ENCODE measurements at regions not wholly inside any gene's neighbourhood (a gene's known extent, or its start where the extent isn't known, plus 50 kb on each side); places are given as distances from the start of the nearest gene placed in this dataset.
"Not testable (repeated sequence)": the region's sequence is repeated elsewhere in the genome, so short reads cannot be mapped to it uniquely, and the experiment has no call there.

DNA sequence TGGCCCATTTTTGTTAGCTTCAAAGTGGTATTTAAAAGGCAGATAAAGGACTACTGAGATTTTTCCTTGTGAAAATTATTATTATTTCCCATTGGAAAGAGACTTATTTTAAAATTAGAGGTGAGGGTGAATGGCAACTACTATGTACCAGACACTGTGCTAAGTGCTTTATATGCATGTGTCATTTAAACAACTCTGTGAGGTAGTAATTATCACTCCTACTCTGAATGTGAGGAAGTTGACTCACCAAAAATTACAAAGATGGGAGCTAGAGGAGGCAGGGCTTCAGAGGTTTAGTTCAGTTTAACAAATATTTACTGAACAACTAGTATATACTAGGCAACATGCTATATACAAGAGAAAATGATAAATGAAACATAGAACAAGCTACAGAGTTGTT lies 78.2 kb downstream of the MSL3 start:
- DNase-seq = no peak

DNA sequence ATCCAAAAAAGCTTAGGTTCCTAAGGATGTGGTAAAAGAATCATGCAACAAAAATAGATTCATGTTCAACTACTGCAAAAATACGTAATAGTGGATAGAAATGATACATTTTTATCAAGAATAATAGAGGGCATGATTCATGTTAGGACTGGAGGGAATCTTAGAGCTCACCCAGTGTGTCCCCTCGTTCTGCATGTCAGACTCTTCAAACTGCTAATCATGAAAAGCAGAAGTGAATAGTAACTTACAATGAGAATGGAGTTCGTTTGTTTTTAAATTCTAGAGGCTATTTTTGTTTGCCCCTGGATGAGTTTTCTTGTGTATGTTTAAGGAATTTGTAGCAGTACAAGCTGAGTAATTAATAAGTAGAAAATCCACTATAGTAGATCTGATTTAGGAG lies 79.4 kb downstream of the MSL3 start:
- no peak for DNase-seq

DNA sequence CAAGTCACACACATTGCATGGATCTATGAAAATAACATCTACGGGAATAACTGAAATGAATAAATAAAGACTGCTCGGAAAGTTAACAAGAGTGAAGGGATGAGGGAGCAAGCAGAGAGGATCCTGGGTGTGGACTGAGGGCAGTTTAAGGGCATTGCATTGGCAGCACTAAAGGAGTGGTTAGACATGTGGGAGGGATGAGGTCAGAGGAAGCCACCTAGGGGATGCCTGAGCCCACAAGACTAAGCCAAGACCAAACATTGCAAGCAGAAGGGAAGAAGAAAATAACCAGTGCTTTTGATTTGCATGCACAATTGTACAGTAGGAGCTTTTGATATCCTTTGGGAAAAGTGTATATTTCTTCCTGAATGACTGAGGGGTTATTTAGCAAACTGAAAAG lies 106.1 kb downstream of the MSL3 start:
- no peak for DNase-seq

GRCh38 chrX:11867610-11868345 lies 109.7 kb downstream of the MSL3 start:
- DNase-seq = no peak

GRCh38 chrX:11870789-11871188 lies 112.8 kb downstream of the MSL3 start:
- DNase-seq = no peak

- DNase-seq = no peak
Observed at GRCh38 chrX:11881485-11882170, 123.6 kb downstream of the MSL3 start.

- no peak for DNase-seq
Observed at GRCh38 chrX:11886745-11887144, 128.7 kb downstream of the MSL3 start.

DNA sequence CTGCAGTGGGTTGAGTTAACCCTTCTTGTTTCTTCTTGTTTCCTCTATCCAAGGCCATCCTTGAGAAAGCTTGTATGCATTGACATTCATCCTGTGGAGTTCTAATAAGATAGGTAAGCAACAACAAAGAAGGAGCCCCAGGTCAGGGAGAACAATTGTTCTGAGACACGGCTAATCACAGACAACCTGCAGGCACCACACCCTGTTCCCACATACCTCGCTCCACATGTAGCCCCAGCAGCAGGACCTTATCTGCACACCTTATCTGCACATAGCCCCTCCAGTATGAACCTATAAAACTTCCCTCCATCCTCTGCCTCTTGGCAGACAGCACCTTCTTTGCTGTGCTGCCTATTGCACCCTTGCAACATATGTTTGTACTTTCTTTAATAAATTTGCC lies 129.1 kb downstream of the MSL3 start:
- no peak for DNase-seq

DNA sequence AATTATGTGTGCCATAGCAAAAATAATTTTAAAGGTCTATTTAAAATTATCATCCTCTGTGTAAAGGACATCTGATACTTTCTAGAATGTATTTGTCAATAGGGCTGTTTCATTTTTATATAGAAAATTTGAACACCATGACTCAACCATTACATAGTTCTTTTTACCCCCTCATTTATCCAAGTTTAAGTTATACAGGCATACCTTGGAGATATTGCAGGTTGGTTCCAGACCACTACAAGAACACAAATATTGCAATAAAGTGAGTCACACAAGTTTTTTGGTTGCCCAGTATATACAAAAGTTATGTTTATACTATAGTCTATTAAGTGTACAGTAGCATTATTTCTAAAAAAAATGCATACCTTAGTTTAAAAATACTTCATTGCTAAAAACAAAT lies 130.4 kb downstream of the MSL3 start:
- no peak for DNase-seq

GRCh38 chrX:11889791-11890190 lies 131.8 kb downstream of the MSL3 start:
- DNase-seq = no peak

DNA sequence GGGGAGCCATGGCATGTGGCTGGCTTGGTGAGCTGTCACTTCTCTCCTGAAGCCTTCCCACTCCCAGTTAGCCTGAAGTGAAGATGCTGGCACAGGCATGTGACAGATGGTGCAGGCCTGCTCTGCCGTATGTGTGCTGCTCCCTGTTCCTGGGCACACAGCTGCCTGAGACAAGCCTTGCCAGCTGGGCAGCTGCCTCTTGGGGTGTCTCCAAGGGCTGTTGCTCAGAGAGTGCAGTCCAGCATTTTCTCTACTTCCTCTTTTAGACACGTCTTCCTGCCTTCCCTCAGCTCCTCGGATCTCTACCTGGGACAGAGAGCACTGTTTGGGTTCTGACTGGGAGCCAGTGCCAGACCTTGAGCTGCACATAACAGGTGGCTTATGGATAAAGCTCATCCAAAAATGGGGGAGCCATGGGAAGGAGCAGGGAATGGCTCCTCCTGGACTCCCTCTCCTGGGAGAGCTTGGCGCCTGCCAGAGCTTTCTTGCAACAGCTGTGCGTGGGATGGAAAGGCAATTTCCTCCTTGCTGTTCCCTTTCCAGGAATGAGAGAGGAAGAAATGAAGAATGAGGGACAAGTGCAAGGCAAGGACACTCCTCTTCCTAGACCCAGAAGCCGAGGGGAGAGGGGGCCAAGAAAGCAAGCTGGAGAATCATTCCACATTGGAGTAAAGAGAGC lies 132.9 kb downstream of the MSL3 start:
- DNase-seq = no peak

- no peak for DNase-seq
Observed at GRCh38 chrX:11893933-11894710, 136.1 kb downstream of the MSL3 start.

DNA sequence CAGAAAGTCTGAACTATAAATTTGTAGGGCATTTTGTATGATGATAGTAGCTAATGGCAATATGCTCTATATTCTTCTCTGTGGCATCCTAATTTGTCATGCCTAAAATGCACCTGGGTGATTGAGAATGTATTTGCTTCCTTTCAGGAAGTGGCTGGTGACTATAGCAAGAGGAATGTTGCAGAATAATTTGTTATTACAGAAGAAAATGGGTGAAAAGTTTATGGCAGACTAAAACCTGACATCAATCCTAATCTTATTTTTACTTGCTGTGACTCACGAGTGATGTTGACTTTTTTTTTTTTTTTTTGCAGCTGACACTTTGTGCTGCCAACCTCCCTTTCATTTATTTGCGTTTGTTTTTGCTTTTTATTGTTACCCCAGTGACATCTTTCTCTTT lies 141.1 kb downstream of the MSL3 start:
- DNase-seq = no peak

DNA sequence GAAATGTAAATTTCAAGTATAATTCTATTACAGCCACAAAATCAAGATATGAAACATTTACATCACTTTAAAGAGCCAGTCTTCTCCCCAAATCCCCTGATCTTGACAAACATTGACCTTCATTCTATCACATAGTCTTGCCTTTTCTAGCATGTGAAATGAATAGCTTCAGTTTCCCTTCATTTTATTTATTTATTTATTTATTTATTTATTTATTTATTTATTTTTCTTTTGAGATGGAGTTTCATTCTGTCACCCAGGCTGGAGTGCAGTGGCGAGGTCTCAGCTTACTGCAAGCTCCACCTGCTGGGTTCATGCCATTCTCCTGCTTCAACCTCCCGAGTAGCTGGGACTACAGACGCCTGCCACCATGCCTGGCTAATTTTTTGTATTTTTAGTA lies 147.9 kb downstream of the MSL3 start:
- DNase-seq = not testable (repeated sequence)

DNA sequence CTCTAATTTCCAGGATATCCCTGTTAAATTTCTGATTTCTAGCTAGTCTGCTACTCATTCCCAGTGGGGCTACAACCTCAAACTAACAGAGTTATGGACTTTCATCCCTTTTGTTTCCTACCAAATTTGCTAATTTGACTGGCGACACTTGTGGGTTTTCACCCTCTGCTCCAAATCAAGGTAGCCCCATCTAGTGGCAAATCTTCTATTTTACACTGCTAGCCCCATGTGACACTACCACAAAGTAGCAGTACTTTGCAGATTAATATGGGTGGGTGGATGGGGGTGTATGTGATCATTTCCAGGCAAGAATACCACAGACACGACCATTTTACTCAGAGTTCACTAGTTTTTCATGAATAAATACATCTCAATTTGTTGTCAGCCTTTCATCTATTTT lies 150.3 kb downstream of the MSL3 start:
- peak; percentile 3 to 16 for DNase-seq

GRCh38 chrX:11913001-11913400 lies 155.0 kb downstream of the MSL3 start:
- DNase-seq = no peak

DNA sequence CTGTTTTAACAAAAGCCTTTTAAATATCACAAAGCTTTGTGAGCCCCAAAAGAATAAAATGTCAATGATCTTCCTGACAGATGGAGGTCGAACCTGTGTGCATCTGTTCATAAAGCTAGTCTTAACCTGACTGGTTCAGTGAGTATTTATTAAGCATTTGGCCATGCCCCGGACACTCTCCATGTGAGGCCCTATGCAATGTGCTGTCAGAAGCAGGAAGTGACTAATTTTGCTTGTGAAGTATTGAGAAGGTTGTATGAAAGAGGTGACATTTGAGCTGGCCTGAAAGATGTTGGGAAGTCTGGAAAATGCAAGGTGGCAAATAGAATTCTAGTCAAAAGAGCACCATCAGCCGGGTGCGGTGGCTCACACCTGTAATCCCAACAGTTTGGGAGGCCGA lies 171.4 kb downstream of the MSL3 start:
- no peak for DNase-seq

DNA sequence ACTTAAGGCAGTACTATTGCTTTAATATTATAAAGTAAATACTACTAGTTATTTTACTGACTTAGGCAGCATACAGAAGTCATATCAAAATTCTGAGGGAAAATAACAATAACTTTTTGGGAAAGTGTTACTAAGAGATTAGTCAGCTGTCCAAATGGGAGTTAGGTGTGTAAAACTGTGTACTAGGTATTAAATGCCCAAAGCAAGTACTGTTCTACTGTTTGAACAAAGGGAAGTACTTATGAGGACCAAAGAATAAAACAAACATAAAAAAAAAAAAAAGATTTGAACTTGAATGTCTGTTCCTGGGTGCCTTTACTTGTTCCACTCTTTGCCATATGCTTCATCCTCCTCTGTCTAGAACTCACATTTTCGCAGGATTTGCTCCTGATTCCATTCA lies 174.4 kb downstream of the MSL3 start:
- no peak for DNase-seq

GRCh38 chrX:11934089-11934488 lies 176.1 kb downstream of the MSL3 start:
- no peak for DNase-seq

DNA sequence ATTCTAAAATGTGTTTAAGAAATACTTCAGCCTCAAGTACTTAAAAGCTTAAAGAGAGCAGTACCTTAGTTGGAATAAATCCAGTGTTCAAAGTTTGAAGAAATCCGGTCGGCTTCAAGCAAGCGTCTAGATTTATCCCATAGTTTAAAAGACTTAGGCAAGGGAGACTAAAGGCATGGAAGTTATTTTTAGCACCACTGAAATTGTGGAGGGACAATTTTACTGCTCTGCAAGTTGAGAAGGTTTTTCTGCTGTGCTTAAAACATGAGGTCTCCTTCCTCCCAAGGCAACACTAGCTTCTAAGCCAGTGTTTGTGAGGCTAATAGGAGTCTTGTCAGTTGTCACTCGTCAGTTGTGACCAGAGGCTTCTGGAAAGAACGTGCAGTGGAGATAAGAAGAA lies 183.5 kb downstream of the MSL3 start:
- DNase-seq = no peak

DNA sequence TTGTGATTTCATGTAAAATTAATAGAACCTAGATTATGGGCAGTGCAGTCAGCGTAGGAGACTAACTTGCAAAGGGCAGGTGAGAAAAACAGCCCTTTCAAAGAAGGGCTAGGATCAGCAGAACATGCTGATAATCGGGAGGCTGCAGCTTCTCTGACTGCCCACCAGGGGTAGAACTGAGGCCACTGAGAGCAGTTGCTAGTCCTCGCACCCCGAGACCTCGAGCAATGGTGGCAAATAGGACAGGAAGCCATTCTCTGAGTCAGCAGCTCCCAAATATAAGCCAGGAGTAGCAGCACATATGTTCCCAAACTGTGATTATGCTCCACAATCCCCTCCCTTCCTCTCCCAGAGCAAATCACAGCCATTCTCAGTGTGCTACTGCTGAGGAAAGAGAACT lies 186.5 kb downstream of the MSL3 start:
- no peak for DNase-seq

DNA sequence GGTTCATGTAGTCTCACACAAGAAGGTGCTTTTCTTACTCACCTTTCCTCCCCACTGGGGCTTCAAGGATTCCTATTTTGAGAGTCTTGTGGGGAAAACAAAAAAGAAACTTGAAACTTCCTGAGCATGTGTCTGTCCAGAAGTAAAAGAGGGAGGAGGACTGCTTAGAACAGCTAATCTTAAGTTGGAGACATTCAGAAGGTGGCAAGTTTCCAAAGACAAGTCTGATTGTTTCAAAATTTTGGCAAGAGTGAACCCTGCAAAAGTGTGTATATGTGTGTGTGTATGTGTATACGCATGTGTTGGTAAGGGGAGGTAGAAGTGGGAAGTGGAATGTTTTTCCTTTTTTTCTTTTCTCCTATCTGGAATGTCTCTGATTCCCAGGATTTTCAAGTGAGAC lies 189.0 kb upstream of the FRMPD4 start:
- no peak for DNase-seq

DNA sequence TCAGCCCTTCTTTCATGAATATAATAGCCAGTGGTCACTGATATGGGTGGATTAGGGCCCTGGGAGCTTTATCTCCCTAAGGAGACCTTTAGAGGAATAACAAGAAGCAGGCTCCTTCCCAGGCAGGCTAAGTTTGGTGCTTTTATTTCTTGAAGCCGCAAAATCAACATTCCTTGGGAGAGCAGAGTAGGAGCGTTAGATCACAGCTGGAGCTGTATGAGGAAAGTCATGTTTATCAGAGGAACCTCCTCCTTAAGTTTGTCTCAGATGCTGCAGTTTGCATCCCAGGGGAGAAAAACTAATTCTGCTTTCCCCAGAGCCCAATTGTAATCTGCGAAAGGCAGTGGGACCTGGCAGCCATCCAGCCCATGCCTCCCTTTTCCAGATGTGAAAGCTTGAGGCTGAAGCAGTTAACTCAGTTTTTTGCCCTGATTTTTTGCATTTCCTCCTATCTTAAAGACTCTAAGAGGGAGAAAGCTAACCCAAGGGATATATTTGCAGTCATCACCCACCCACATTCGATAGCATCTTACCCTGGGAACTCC lies 186.0 kb upstream of the FRMPD4 start:
- no peak for DNase-seq
